Transverse colon (tissue), 3 donors: ENCODE measurements at regions not wholly inside any gene's neighbourhood (a gene's known extent, or its start where the extent isn't known, plus 50 kb on each side); places are given as distances from the start of the nearest gene placed in this dataset.

Experiments
- EP300 ChIP-seq: sonication (generic); formaldehyde crosslinking; IDR thresholded peaks from one replicate; pipeline ENCODE4 v1.6.1; 2017; ENCODE audit warnings: antibody characterized with exemption, low read depth
- TF ChIP-seq, protein P1 (sequence below), 5 experiments: fragments of 200-600 bp in 3 of 5; fragments of 450-650 bp in 2 of 5; sonication (generic) in 3 of 5; IDR thresholded peaks; 1 replicate in 2 of 5; 2 replicates in 3 of 5; pipeline ENCODE4 v1.5.1; 2016 to 2017; ENCODE audit warnings: antibody characterized with exemption in 5 of 5, inconsistent platforms in 3 of 5, mild to moderate bottlenecking in 2 of 5, moderate library complexity in 1 of 5

DNA sequence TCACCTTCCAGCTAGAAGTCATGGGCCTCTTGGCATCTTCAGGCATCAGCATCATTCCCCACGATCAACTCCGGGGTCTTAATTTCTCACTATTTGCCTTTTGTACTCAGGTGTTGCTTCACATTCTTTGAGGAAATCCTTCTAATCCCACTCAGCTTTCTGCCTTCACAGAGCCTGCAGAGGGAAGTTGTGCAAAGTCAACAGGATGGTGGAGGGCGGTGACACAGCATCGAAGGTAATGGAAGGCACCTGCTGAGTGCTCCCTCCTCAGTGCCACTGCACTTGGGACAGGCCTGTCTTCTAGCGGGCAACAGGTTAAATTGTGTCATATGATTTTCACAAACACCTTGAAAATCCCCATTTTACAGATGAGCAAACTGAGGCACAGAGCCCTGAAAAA is 164.0 kb downstream of the EN1 start:
- no peak for TF ChIP-seq EP300
- TF ChIP-seq, protein P1, sequence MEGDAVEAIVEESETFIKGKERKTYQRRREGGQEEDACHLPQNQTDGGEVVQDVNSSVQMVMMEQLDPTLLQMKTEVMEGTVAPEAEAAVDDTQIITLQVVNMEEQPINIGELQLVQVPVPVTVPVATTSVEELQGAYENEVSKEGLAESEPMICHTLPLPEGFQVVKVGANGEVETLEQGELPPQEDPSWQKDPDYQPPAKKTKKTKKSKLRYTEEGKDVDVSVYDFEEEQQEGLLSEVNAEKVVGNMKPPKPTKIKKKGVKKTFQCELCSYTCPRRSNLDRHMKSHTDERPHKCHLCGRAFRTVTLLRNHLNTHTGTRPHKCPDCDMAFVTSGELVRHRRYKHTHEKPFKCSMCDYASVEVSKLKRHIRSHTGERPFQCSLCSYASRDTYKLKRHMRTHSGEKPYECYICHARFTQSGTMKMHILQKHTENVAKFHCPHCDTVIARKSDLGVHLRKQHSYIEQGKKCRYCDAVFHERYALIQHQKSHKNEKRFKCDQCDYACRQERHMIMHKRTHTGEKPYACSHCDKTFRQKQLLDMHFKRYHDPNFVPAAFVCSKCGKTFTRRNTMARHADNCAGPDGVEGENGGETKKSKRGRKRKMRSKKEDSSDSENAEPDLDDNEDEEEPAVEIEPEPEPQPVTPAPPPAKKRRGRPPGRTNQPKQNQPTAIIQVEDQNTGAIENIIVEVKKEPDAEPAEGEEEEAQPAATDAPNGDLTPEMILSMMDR (IDR thresholded peaks at IDR 0.05): no peak
